ENCODE measurements at regions not wholly inside any gene's neighbourhood (a gene's known extent, or its start where the extent isn't known, plus 50 kb on each side); places are given as distances from the start of the nearest gene placed in this dataset.

GRCh38 chr11:91876746-91877145 is 347.9 kb upstream of the FAT3 start:
- no peak for TF ChIP-seq CTCF (IDR thresholded peaks at IDR 0.05)

DNA sequence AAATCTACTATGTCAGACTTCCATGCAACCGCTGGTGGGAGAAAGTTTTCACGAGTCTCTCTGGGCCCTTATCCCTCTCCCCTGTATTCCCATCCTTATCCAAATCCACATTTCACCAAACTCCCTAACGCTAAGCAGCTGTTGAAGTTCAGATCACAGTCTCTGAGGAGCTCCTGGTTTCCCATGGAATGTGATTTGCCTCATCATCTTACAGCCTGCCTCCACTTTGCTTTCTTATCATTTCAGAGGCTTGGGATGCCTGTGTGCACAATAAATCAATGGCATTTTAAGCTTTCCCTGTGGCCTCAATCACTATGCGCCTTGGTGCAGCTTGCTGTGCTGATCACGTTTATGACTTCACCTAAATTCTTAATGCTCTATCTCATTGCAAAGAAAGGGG is 352.4 kb upstream of the FAT3 start:
- no peak for TF ChIP-seq CTCF (IDR thresholded peaks at IDR 0.05)

GRCh38 chr11:91871791-91872190 is 352.8 kb upstream of the FAT3 start:
- TF ChIP-seq CTCF (IDR thresholded peaks at IDR 0.05), result no peak

DNA sequence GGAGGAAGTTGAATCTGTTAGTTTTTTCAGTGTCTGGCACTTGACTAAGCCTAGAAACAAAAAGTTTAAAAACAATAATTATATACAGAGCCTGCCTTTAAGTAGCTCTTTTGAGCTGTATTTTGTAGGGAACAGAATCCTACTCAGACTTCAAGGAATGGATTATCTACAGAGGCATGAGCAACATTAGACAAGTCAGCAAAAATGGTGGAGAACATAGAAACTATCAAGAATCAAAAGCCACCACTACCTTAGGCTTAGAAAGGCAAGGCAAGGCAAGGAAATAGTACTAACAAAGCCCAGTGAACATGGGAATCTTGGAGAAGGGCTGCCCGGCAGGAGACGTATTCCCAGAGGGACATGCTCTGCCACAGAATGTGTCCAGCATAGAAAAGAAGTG is 353.6 kb upstream of the FAT3 start:
- no peak for TF ChIP-seq CTCF (IDR thresholded peaks at IDR 0.05)

DNA sequence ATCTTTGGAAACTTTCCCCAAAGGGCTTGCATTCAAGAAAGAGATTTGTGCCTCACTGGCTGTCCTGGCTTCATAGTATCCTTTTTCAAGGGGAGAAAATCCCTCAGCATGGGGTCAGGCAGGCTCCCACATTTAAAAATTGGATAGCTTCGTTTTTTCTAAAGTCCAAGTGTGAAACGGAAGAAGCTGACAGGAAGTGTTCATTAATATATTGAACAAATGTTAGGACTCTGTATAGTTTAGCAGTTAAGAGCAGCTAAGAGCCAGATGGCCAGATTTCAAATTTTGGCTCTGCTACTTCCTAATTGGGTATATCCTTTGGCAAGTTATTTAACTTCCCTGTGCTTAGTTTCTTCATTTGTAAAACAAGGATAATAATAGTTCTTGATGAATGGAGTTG is 354.9 kb upstream of the FAT3 start:
- no peak for TF ChIP-seq CTCF (IDR thresholded peaks at IDR 0.05)

DNA sequence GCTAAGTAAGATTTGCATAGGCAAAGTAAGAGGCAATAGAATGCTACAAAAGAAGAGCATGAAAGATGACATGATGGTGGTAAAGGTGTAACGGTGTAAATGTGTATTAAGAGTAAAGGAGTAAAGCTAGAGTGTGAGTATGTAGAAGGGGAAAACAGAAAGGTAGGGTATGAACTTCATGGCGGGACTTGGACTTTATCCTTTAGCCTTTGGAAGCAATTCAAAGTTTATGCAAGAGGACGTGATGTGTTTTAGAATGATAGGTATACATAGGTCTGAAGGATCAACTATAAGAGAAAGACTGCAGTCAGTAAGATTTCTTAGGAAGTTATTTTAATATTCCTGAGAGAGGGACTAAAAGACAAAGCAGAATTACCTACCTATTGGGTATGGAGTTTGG is 358.0 kb upstream of the FAT3 start:
- no peak for TF ChIP-seq CTCF (IDR thresholded peaks at IDR 0.05)

- TF ChIP-seq CTCF (IDR thresholded peaks at IDR 0.05), result no peak
These were observed 364.0 kb upstream of the FAT3 start for GRCh38 chr11:91860661-91861060.

DNA sequence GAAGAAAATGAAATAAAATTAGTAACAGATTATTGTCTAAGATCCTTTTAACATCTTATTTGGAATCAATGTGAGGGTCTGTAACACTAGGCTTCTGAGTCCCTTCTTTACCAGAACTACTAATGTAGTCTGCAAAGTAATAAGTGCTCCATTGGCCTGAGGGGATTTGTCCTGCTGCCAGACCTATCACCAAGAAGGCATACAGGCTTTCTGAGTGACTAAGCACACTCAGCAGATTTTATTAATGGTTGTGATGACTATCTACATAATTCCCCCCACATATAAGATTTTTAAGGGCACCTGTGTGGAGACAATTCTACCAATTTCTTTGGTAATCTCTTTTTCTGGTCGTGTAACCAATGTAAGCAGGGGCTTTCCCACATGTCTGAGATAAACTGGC is 365.0 kb upstream of the FAT3 start:
- no peak for TF ChIP-seq CTCF (IDR thresholded peaks at IDR 0.05)

Measured in LNCAP (cell line).